Glutamatergic neuron (in vitro differentiated cells): ENCODE measurements at regions not wholly inside any gene's neighbourhood (a gene's known extent, or its start where the extent isn't known, plus 50 kb on each side); places are given as distances from the start of the nearest gene placed in this dataset.

ENCODE experiments used
- DNase-seq: peaks from one replicate; pipeline ENCODE4 v3.0.0; 2022
- H3K27ac Mint-ChIP-seq: one replicate; pipeline ENCODE4 v1.8.0; 2020; ENCODE audit warnings: mild to moderate bottlenecking, mixed read lengths, inconsistent platforms; ENCODE audit not compliant: unreplicated experiment
- H3K27me3 Mint-ChIP-seq: one replicate; pipeline ENCODE4 v1.8.0; 2020; ENCODE audit warnings: mild to moderate bottlenecking, moderate library complexity, mixed read lengths, inconsistent platforms; ENCODE audit not compliant: unreplicated experiment
- H3K36me3 Mint-ChIP-seq: one replicate; pipeline ENCODE4 v1.8.0; 2020; ENCODE audit warnings: mild to moderate bottlenecking, mixed read lengths, inconsistent platforms; ENCODE audit not compliant: unreplicated experiment
- H3K4me1 Mint-ChIP-seq: one replicate; pipeline ENCODE4 v1.8.0; 2020; ENCODE audit warnings: mild to moderate bottlenecking, low read depth, mixed read lengths, inconsistent platforms; ENCODE audit not compliant: unreplicated experiment
- H3K4me3 Mint-ChIP-seq: one replicate; pipeline ENCODE4 v1.8.0; 2020; ENCODE audit warnings: mild to moderate bottlenecking, mixed read lengths, inconsistent platforms; ENCODE audit not compliant: unreplicated experiment
- H3K9me3 Mint-ChIP-seq: one replicate; pipeline ENCODE4 v1.8.0; 2020; ENCODE audit warnings: mild to moderate bottlenecking, moderate library complexity, mixed read lengths, inconsistent platforms; ENCODE audit not compliant: unreplicated experiment
- TF ChIP-seq, protein P1 (sequence below): fragments of 200-600 bp; sonication (generic); IDR thresholded peaks from one replicate; pipeline ENCODE4 v1.5.0; 2021; ENCODE audit not compliant: partially characterized antibody, unreplicated experiment

DNA sequence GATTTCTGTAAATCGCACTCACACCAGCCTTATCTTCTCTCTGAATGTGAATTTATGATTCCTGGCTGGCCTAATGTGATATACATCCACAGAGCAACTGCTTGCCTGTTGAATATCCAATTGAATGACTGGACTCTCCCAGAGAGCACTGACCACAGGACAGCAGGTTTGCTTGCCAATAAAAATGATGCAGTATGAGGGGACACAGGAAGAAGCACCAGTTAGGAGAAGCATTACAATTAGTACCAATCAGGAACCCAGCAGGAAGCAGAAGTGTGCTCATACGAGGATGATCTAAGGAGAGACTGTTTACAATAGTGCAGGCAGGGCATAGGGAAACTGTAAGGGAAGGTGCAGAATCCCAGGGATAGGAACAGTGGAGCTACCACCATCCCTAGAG, 127.2 kb upstream of the ZNF366 start:
- TF ChIP-seq, protein P1, sequence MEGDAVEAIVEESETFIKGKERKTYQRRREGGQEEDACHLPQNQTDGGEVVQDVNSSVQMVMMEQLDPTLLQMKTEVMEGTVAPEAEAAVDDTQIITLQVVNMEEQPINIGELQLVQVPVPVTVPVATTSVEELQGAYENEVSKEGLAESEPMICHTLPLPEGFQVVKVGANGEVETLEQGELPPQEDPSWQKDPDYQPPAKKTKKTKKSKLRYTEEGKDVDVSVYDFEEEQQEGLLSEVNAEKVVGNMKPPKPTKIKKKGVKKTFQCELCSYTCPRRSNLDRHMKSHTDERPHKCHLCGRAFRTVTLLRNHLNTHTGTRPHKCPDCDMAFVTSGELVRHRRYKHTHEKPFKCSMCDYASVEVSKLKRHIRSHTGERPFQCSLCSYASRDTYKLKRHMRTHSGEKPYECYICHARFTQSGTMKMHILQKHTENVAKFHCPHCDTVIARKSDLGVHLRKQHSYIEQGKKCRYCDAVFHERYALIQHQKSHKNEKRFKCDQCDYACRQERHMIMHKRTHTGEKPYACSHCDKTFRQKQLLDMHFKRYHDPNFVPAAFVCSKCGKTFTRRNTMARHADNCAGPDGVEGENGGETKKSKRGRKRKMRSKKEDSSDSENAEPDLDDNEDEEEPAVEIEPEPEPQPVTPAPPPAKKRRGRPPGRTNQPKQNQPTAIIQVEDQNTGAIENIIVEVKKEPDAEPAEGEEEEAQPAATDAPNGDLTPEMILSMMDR, result no peak
- H3K9me3 Mint-ChIP-seq, result no peaks in the 10 kb centered on the region
- no peak overlapping the region for H3K4me3 Mint-ChIP-seq
- no peak overlapping the region for H3K27ac Mint-ChIP-seq
- H3K27me3 Mint-ChIP-seq, result peaks cover 2% of the 10 kb centered on the region
- DNase-seq, result no peak
- peaks cover 2% of the 10 kb centered on the region for H3K4me1 Mint-ChIP-seq
- H3K36me3 Mint-ChIP-seq, result no peaks in the 10 kb centered on the region

DNA sequence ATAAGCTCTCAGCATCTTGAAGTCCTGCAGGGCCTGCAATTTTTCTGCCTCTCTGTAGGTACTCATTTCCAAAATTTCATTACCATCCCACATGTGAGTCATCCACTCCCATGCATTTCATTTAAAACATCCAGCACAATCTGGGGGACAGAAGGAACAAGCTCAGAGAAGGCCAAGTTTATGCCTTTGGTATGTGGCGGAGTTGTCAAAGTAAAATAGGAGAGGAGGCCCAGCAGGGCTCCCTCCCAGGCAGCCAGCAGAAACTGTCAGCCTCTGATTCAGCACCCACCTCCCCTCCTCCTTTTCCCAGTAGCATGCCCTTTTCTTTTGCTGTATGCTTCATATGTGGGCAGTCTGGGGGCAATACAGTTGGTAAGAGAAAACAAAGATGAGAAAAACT, 126.4 kb upstream of the ZNF366 start:
- no peak for DNase-seq
- Mint-ChIP-seq H3K4me3 (no peak overlapping the region), H3K36me3 (no peaks in the 10 kb centered on the region), H3K27me3 (peaks cover 2% of the 10 kb centered on the region), H3K4me1 (peaks cover 2% of the 10 kb centered on the region), H3K27ac (no peak overlapping the region), H3K9me3 (peaks cover 2% of the 10 kb centered on the region)
- TF ChIP-seq, protein P1, result no peak

DNA sequence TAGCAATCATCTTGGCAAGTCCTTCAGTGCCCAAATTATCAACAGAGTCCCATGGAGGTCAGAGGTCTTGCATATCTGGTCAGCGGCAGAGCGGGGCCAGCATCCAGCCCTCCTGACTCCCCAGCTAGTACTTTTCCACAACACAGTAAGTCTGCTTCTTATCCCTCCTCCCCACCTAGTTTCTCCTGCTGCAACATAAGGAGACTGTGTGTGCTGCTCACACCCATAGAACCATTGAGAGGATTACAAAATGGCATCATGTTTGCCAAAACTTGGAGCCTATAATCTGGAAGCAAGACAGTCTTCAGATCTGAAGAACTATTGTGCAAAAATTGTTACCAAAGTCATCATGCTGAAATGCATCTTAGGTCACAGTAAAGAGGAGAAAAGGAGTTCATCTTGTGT, 125.8 kb upstream of the ZNF366 start:
- H3K4me1 Mint-ChIP-seq, result peaks cover 2% of the 10 kb centered on the region
- no peak for DNase-seq
- no peaks in the 10 kb centered on the region for H3K36me3 Mint-ChIP-seq

DNA sequence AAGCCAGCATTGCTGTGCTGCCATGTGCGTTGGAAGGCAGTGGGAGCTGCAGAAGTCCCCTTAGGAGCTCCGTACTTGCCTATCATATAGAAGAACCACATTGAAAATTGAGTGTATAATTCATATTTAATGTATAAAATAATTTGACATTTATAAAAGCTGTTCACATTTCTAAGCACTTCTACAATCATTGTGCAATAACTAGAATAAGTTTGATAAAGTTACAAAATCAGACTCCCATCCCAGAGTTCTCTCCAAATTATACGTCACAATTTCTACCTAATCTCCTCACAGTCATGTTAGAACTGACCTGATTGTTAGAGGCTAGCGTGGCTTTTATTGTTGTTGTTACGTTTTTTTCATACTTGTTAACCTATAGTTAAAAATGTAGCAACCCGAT, 123.5 kb upstream of the ZNF366 start:
- H3K4me1 Mint-ChIP-seq, result peaks cover 2% of the 10 kb centered on the region
- DNase-seq, result no peak
- H3K27ac Mint-ChIP-seq, result no peak overlapping the region
- H3K9me3 Mint-ChIP-seq, result peaks cover 2% of the 10 kb centered on the region
- H3K36me3 Mint-ChIP-seq, result no peaks in the 10 kb centered on the region
- peaks cover 2% of the 10 kb centered on the region for H3K27me3 Mint-ChIP-seq
- H3K4me3 Mint-ChIP-seq, result no peak overlapping the region
- TF ChIP-seq, protein P1, result no peak

More for the DNA sequence above, 125.8 kb upstream of the ZNF366 start:
- H3K4me3 Mint-ChIP-seq, result no peak overlapping the region
- TF ChIP-seq, protein P1, result no peak
- H3K9me3 Mint-ChIP-seq, result peaks cover 2% of the 10 kb centered on the region
- H3K27me3 Mint-ChIP-seq, result peaks cover 2% of the 10 kb centered on the region
- H3K27ac Mint-ChIP-seq, result no peak overlapping the region

DNA sequence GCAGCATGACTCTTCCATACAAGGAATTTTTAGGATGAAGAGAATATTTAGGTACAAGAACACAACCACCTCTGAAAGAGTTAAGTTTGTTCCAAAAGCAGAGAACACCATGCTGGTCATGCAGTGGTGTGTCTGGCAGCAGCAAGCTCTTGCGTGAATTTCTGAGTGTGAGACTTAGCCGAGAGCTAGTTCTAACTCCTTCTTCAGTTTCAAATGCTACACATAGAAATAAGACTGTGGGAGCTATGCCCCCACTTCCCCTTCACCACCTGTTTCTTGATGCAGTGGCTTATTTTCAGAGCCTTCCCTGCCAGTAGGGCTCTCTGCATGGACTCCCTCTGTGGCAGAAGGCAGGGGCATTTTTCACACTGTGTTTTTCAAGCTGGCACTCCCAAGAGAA, 122.9 kb upstream of the ZNF366 start:
- no peak overlapping the region for H3K27ac Mint-ChIP-seq
- H3K4me1 Mint-ChIP-seq, result peaks cover 2% of the 10 kb centered on the region
- H3K4me3 Mint-ChIP-seq, result no peak overlapping the region
- no peaks in the 10 kb centered on the region for H3K36me3 Mint-ChIP-seq
- DNase-seq, result no peak
- TF ChIP-seq, protein P1, result no peak
- peaks cover 2% of the 10 kb centered on the region for H3K27me3 Mint-ChIP-seq
- peaks cover 2% of the 10 kb centered on the region for H3K9me3 Mint-ChIP-seq
